GM12864 (cell line): ENCODE measurements at regions not wholly inside any gene's neighbourhood (a gene's known extent, or its start where the extent isn't known, plus 50 kb on each side); places are given as distances from the start of the nearest gene placed in this dataset.

Experiments used
- DNase-seq: peaks from one replicate; pipeline ENCODE4 v3.0.0-alpha.2; 2011; ENCODE audit warnings: low read depth
- H3K4me3 ChIP-seq: 2 replicates; pipeline ENCODE4 v1.5.1; 2011; ENCODE audit warnings: mild to moderate bottlenecking, low read depth, low read length, control low read depth
- CTCF ChIP-seq: IDR thresholded peaks from 2 replicates; pipeline ENCODE4 v1.5.1; 2011; ENCODE audit warnings: low read depth, mild to moderate bottlenecking, moderate library complexity, low read length, control low read depth, inconsistent platforms; ENCODE audit errors: missing control alignments

- TF ChIP-seq CTCF = peak; percentile 1
- no peak for DNase-seq
- H3K4me3 ChIP-seq = no peak overlapping the region
Observed at GRCh38 chr22:22144858-22145257, 99.7 kb upstream of the VPREB1 start.

GRCh38 chr22:22143448-22143847 lies 101.1 kb upstream of the VPREB1 start:
- no peak overlapping the region for H3K4me3 ChIP-seq
- no peak for TF ChIP-seq CTCF
- no peak for DNase-seq

- no peak overlapping the region for H3K4me3 ChIP-seq
- TF ChIP-seq CTCF = no peak
- DNase-seq = no peak
Observed at GRCh38 chr22:22142661-22143060, 101.9 kb upstream of the VPREB1 start.

GRCh38 chr22:22141771-22142591 lies 102.6 kb upstream of the VPREB1 start:
- no peak for DNase-seq
- no peak overlapping the region for H3K4me3 ChIP-seq
- no peak for TF ChIP-seq CTCF

GRCh38 chr22:22141031-22141430 lies 103.6 kb upstream of the VPREB1 start:
- no peak for TF ChIP-seq CTCF

GRCh38 chr22:22139364-22139763 lies 105.2 kb upstream of the VPREB1 start:
- H3K4me3 ChIP-seq = no peak overlapping the region
- TF ChIP-seq CTCF = no peak
- no peak for DNase-seq

More at GRCh38 chr22:22141031-22141430, 103.6 kb upstream of the VPREB1 start:
- no peak for DNase-seq
- H3K4me3 ChIP-seq = no peak overlapping the region

- no peak overlapping the region for H3K4me3 ChIP-seq
- no peak for DNase-seq
- TF ChIP-seq CTCF = no peak
Observed at GRCh38 chr22:22138915-22139314, 105.7 kb upstream of the VPREB1 start.
